Smooth muscle cell (in vitro differentiated cells): ENCODE measurements at regions not wholly inside any gene's neighbourhood (a gene's known extent, or its start where the extent isn't known, plus 50 kb on each side); places are given as distances from the start of the nearest gene placed in this dataset.
A peak's percentile ranks its signal among the peaks of the same experiment; 100 is the strongest.

Source experiments
- DNase-seq: peaks from one replicate; lab custom pipeline; 2025; ENCODE audit not compliant: unreplicated experiment; lab: John Stamatoyannopoulos, UW
- H2AFZ ChIP-seq: fragments of 200-600 bp; sonication (generic); 2 replicates; pipeline ENCODE4 v1.6.0; 2016; ENCODE audit warnings: antibody characterized with exemption, low read depth, mild to moderate bottlenecking
- H3F3A ChIP-seq: fragments of 200-600 bp; sonication (generic); 2 replicates; pipeline ENCODE4 v1.6.0; 2017; ENCODE audit warnings: antibody characterized with exemption, low read depth
- H3K27ac ChIP-seq: fragments of 200-600 bp; sonication (generic); 2 replicates; pipeline ENCODE4 v1.5.1; 2016; ENCODE audit warnings: low read depth, mild to moderate bottlenecking
- H3K27me3 ChIP-seq: fragments of 200-600 bp; sonication (generic); 2 replicates; pipeline ENCODE4 v1.6.1; 2016; ENCODE audit warnings: low read depth, mild to moderate bottlenecking
- H3K36me3 ChIP-seq: fragments of 200-600 bp; sonication (generic); 2 replicates; pipeline ENCODE4 v1.5.1; 2016; ENCODE audit warnings: low read depth
- H3K4me1 ChIP-seq: fragments of 200-600 bp; sonication (generic); 2 replicates; pipeline ENCODE4 v1.5.1; 2016; ENCODE audit warnings: low read depth
- H3K4me2 ChIP-seq: fragments of 200-600 bp; sonication (generic); 2 replicates; pipeline ENCODE4 v1.6.0; 2016; ENCODE audit warnings: mild to moderate bottlenecking
- H3K4me3 ChIP-seq: fragments of 200-600 bp; sonication (generic); 2 replicates; pipeline ENCODE4 v1.5.1; 2016; ENCODE audit warnings: mild to moderate bottlenecking
- H3K79me2 ChIP-seq: fragments of 200-600 bp; sonication (generic); 2 replicates; pipeline ENCODE4 v1.6.0; 2016; ENCODE audit warnings: low read depth, mild to moderate bottlenecking
- H3K9ac ChIP-seq: fragments of 200-600 bp; sonication (generic); 2 replicates; pipeline ENCODE4 v1.6.0; 2016; ENCODE audit warnings: low read depth
- H3K9me3 ChIP-seq: fragments of 200-600 bp; sonication (generic); replicated peaks from 2 replicates; pipeline ENCODE4 v1.5.1; 2016; ENCODE audit warnings: low read depth
- H4K20me1 ChIP-seq: fragments of 200-600 bp; sonication (generic); 2 replicates; pipeline ENCODE4 v1.6.0; 2016; ENCODE audit warnings: low read depth
- CTCF ChIP-seq: fragments of 200-600 bp; sonication (generic); IDR thresholded peaks from 2 replicates; pipeline ENCODE4 v1.5.1; 2017; ENCODE audit warnings: borderline replicate concordance, mild to moderate bottlenecking, antibody characterized with exemption; ENCODE audit not compliant: insufficient read depth, poor library complexity, severe bottlenecking
- WGBS: methylation state at CpG from one replicate; pipeline ENCODE4 v1.1.7; 2016; ENCODE audit warnings: low lambda C conversion rate; 5-methylcytosine and 5-hydroxymethylcytosine counted together

GRCh38 chr18:61951396-61951795 lies 58.6 kb upstream of the RNF152 start:
- Histone ChIP-seq H3K4me3 (no peak overlapping the region), H3K79me2 (no peaks in the 10 kb centered on the region), H2AFZ (no peak overlapping the region), H3K27me3 (no peaks in the 10 kb centered on the region), H3K4me2 (peak overlapping the region; percentile 71), H3K4me1 (peaks cover 58% of the 10 kb centered on the region), H3K9me3 (no peaks in the 10 kb centered on the region), H3K27ac (peak overlapping the region; percentile 98), H3F3A (peaks cover 39% of the 10 kb centered on the region), H3K9ac (peak overlapping the region; percentile 83), H4K20me1 (no peaks in the 10 kb centered on the region), H3K36me3 (no peaks in the 10 kb centered on the region)
- 47% methylated on average over 6 of the region's 6 CpGs for WGBS
- TF ChIP-seq CTCF = no peak
- no peak for DNase-seq

- peaks cover 64% of the 10 kb centered on the region for H3K4me1 ChIP-seq
- no peaks in the 10 kb centered on the region for H3K79me2 ChIP-seq
- TF ChIP-seq CTCF = no peak
- no peak for DNase-seq
- H3F3A ChIP-seq = peaks cover 39% of the 10 kb centered on the region
- peak overlapping the region; percentile 9 for H2AFZ ChIP-seq
- H3K4me3 ChIP-seq = no peak overlapping the region
- 24% methylated on average over 3 of the region's 3 CpGs for WGBS
- H3K9me3 ChIP-seq = no peaks in the 10 kb centered on the region
- no peaks in the 10 kb centered on the region for H4K20me1 ChIP-seq
- peak overlapping the region; percentile 71 for H3K4me2 ChIP-seq
- peak overlapping the region; percentile 98 for H3K27ac ChIP-seq
- no peaks in the 10 kb centered on the region for H3K36me3 ChIP-seq
- H3K9ac ChIP-seq = peak overlapping the region; percentile 83
- no peaks in the 10 kb centered on the region for H3K27me3 ChIP-seq
Observed at GRCh38 chr18:61950371-61950770, 57.6 kb upstream of the RNF152 start.

GRCh38 chr18:61949946-61950345 lies 57.1 kb upstream of the RNF152 start:
- Histone ChIP-seq H4K20me1 (no peaks in the 10 kb centered on the region), H3K27me3 (no peaks in the 10 kb centered on the region), H2AFZ (peak overlapping the region; percentile 9), H3K9me3 (no peaks in the 10 kb centered on the region), H3F3A (peaks cover 39% of the 10 kb centered on the region), H3K9ac (peak overlapping the region; percentile 83), H3K36me3 (no peaks in the 10 kb centered on the region), H3K4me2 (peak overlapping the region; percentile 71), H3K4me1 (peaks cover 67% of the 10 kb centered on the region), H3K79me2 (no peaks in the 10 kb centered on the region), H3K4me3 (no peak overlapping the region), H3K27ac (peak overlapping the region; percentile 98)
- 12% methylated on average over 10 of the region's 10 CpGs for WGBS
- DNase-seq = no peak
- no peak for TF ChIP-seq CTCF

- H3K4me3 ChIP-seq = no peak overlapping the region
- no peak for DNase-seq
- peaks cover 68% of the 10 kb centered on the region for H3K4me1 ChIP-seq
- WGBS = 60% methylated on average over 6 of the region's 6 CpGs
- no peak for TF ChIP-seq CTCF
- H3K27ac ChIP-seq = peak overlapping the region; percentile 98
- H3K36me3 ChIP-seq = no peaks in the 10 kb centered on the region
- H3K4me2 ChIP-seq = peak overlapping the region; percentile 71
- H3K9me3 ChIP-seq = no peaks in the 10 kb centered on the region
- H3K27me3 ChIP-seq = no peaks in the 10 kb centered on the region
- no peaks in the 10 kb centered on the region for H4K20me1 ChIP-seq
- no peaks in the 10 kb centered on the region for H3K79me2 ChIP-seq
- peaks cover 39% of the 10 kb centered on the region for H3F3A ChIP-seq
- H2AFZ ChIP-seq = no peak overlapping the region
- peak overlapping the region; percentile 83 for H3K9ac ChIP-seq
Observed at GRCh38 chr18:61948846-61949438, 56.1 kb upstream of the RNF152 start.
